Panc1 (cell line): ENCODE measurements at regions not wholly inside any gene's neighbourhood (a gene's known extent, or its start where the extent isn't known, plus 50 kb on each side); places are given as distances from the start of the nearest gene placed in this dataset.

Experiments used
- ATAC-seq: fragments of 200-7000 bp; cut with Tn5 transposase; 2 replicates; pipeline ENCODE4 v1.9.1; 2020; ENCODE audit warnings: mild to moderate bottlenecking, moderate library complexity
- BruUV-seq: library from RNA; stranded (reverse); fragments of 400-500 nt; replicated peaks from 2 replicates; lab custom pipeline; 2021; lab: Mats Ljungman, UMichigan
- CTCF ChIA-PET: fragments of 300-600 bp; sonication (Branson Sonifier 250); formaldehyde crosslinking; loops from one replicate; lab custom pipeline; 2022; ENCODE audit warnings: antibody characterized with exemption; lab: Charles Lee
- POLR2A ChIA-PET: fragments of 300-600 bp; sonication (Branson Sonifier 250); formaldehyde crosslinking; loops from one replicate; lab custom pipeline; 2022; ENCODE audit warnings: antibody characterized with exemption; lab: Charles Lee
- DNase-seq: peaks from one replicate; pipeline ENCODE4 v3.0.0-alpha.2; 2010; ENCODE audit warnings: low read depth, low spot score
- H3K27ac ChIP-seq: 2 replicates; pipeline ENCODE4 v1.5.1; 2011; ENCODE audit warnings: mild to moderate bottlenecking, low read length, inconsistent platforms
- H3K27me3 ChIP-seq: fragments of 200-500 bp; sonication (Bioruptor generic); 2 replicates; pipeline ENCODE4 v1.6.0; 2014; ENCODE audit warnings: low read length, inconsistent platforms; ENCODE audit not compliant: control insufficient read depth, insufficient read depth
- H3K36me3 ChIP-seq: fragments of 200-500 bp; sonication (Bioruptor generic); 2 replicates; pipeline ENCODE4 v1.5.1; 2014; ENCODE audit warnings: inconsistent platforms, mild to moderate bottlenecking, low read length, moderate library complexity; ENCODE audit not compliant: control insufficient read depth, insufficient read depth
- H3K4me1 ChIP-seq: 2 replicates; pipeline ENCODE4 v1.5.1; 2011; ENCODE audit warnings: inconsistent platforms, mild to moderate bottlenecking, low read length, moderate library complexity; ENCODE audit not compliant: control insufficient read depth, insufficient read depth
- H3K4me3 ChIP-seq, 2 experiments: 2 replicates each; pipeline ENCODE4 v1.5.1; 2011 to 2012; ENCODE audit warnings: low read depth in 2 of 2, low read length in 2 of 2, mild to moderate bottlenecking in 2 of 2, inconsistent platforms in 1 of 2, moderate library complexity in 1 of 2
- H3K9me3 ChIP-seq: fragments of 200-500 bp; sonication (Bioruptor generic); 2 replicates; pipeline ENCODE4 v1.5.1; 2014; ENCODE audit warnings: low read depth, mild to moderate bottlenecking, inconsistent platforms, low read length, moderate library complexity; ENCODE audit not compliant: control insufficient read depth, insufficient read depth
- CTCF ChIP-seq: fragments of 450-650 bp; IDR thresholded peaks from 2 replicates; pipeline ENCODE4 v1.5.1; 2017; ENCODE audit warnings: mild to moderate bottlenecking
- POLR2AphosphoS5 ChIP-seq: IDR thresholded peaks from 2 replicates; pipeline ENCODE4 v1.6.1; 2012; ENCODE audit warnings: mild to moderate bottlenecking, low read depth, low read length, moderate library complexity
- REST ChIP-seq, 2 experiments: IDR thresholded peaks; 2 replicates each; pipeline ENCODE4 v1.6.1; 2011 to 2012; ENCODE audit warnings: low read depth in 2 of 2, control low read depth in 1 of 2, low read length in 1 of 2, mild to moderate bottlenecking in 1 of 2, moderate library complexity in 1 of 2; ENCODE audit not compliant: insufficient read depth in 1 of 2
- SIN3A ChIP-seq: IDR thresholded peaks from 2 replicates; pipeline ENCODE4 v1.6.1; 2012; ENCODE audit warnings: low read depth, mild to moderate bottlenecking, low read length, moderate library complexity, borderline replicate concordance; ENCODE audit not compliant: insufficient read depth
- TCF7L2 ChIP-seq: IDR thresholded peaks from 2 replicates; pipeline ENCODE4 v1.6.1; 2011; ENCODE audit warnings: mild to moderate bottlenecking, low read depth, low read length, inconsistent platforms
- in situ Hi-C: cut with HindIII; loops from 2 replicates; pipeline ENCODE4 v1.10.0; 2016; ENCODE audit warnings: low sequenced_read_pairs, low pct_unique_long_range_greater_than_20kb
- intact Hi-C: fragments of 100-400 bp; cut with micrococcal nuclease; formaldehyde crosslinking; loops from one replicate; pipeline ENCODE4 v1.10.0; 2022; ENCODE audit not compliant: unreplicated experiment

GRCh38 chr7:13508586-13508985 is 480.9 kb downstream of the ETV1 start:
- intact Hi-C loops, result no loop called here
- ATAC-seq (no peak), DNase-seq (no peak)
- Histone ChIP-seq H3K36me3 (no peaks in the 10 kb centered on the region), H3K9me3 (no peaks in the 10 kb centered on the region), H3K4me1 (no peaks in the 10 kb centered on the region), H3K4me3 (no peak overlapping the region), H3K27ac (no peak overlapping the region), H3K27me3 (no peaks in the 10 kb centered on the region)
- no peak for TF ChIP-seq REST (IDR thresholded peaks at IDR 0.05; ENCODE audit: insufficient read depth in 1 of 2, low read depth in 2 of 2, low read length in 1 of 2)
- TF ChIP-seq POLR2AphosphoS5, result no peak
- TF ChIP-seq TCF7L2, result no peak
- TF ChIP-seq SIN3A, result no peak
- no peak for TF ChIP-seq CTCF
- ChIA-PET POLR2A (no interaction called here), CTCF (no interaction called here)
- in situ Hi-C loops, result no loop called here
- BruUV-seq, result no TSS peak

GRCh38 chr7:13518738-13519137 is 470.7 kb downstream of the ETV1 start:
- intact Hi-C loops, result no loop called here
- no peaks in the 10 kb centered on the region for H3K36me3 ChIP-seq
- no peak for ATAC-seq
- no peak overlapping the region for H3K4me3 ChIP-seq
- no peak overlapping the region for H3K27ac ChIP-seq
- DNase-seq, result no peak
- no peaks in the 10 kb centered on the region for H3K4me1 ChIP-seq
- POLR2A ChIA-PET, result no interaction called here
- TF ChIP-seq SIN3A (no peak), REST (IDR thresholded peaks at IDR 0.05; ENCODE audit: insufficient read depth in 1 of 2, low read depth in 2 of 2, low read length in 1 of 2) (no peak), CTCF (no peak), POLR2AphosphoS5 (no peak), TCF7L2 (no peak)
- CTCF ChIA-PET, result no interaction called here
- H3K9me3 ChIP-seq, result no peaks in the 10 kb centered on the region
- BruUV-seq, result no TSS peak
- in situ Hi-C loops, result no loop called here
- H3K27me3 ChIP-seq, result no peaks in the 10 kb centered on the region
